Gastroesophageal sphincter (tissue), 4 donors: ENCODE measurements at regions not wholly inside any gene's neighbourhood (a gene's known extent, or its start where the extent isn't known, plus 50 kb on each side); places are given as distances from the start of the nearest gene placed in this dataset.

Experiments
- ATAC-seq: fragments of 150-250 bp; one replicate; pipeline ENCODE4 v1.9.1; 2016; ENCODE audit warnings: mild to moderate bottlenecking, moderate library complexity
- H3K27ac ChIP-seq, 4 donors: fragments of 200-600 bp; sonication (generic) in 3 of 4; 1 replicate in 3 of 4; 2 replicates in 1 of 4; pipeline ENCODE4 v1.5.1; 2016 to 2019
- H3K27me3 ChIP-seq: fragments of 200-600 bp; sonication (generic); one replicate; pipeline ENCODE4 v1.5.1; 2019
- H3K36me3 ChIP-seq, 2 donors: fragments of 200-600 bp; sonication (generic); one replicate each; pipeline ENCODE4 v1.5.1; 2019; ENCODE audit warnings: control low read depth in 1 of 2
- H3K4me1 ChIP-seq, 3 donors: fragments of 200-600 bp; sonication (generic); 1 replicate in 2 of 3; 2 replicates in 1 of 3; pipeline ENCODE4 v1.5.1; 2016 to 2019; ENCODE audit warnings: control low read depth in 2 of 3
- H3K4me3 ChIP-seq, 2 donors: fragments of 200-600 bp; sonication (generic); one replicate each; pipeline ENCODE4 v1.5.1; 2019; ENCODE audit warnings: mild to moderate bottlenecking in 1 of 2, moderate library complexity in 1 of 2
- H3K9me3 ChIP-seq, 3 donors: fragments of 200-600 bp; sonication (generic); one replicate each; pipeline ENCODE4 v1.5.1; 2017 to 2019; ENCODE audit warnings: control low read depth in 2 of 3
- CTCF ChIP-seq, 4 experiments: fragments of 200-600 bp in 2 of 4; fragments of 450-650 bp in 2 of 4; sonication (generic) in 1 of 4; IDR thresholded peaks; one replicate each; pipeline ENCODE4 v1.5.1; 2017 to 2019; ENCODE audit warnings: antibody characterized with exemption in 4 of 4, mild to moderate bottlenecking in 2 of 4, moderate library complexity in 2 of 4
- EP300 ChIP-seq: sonication (generic); formaldehyde crosslinking; IDR thresholded peaks from one replicate; pipeline ENCODE4 v1.6.1; 2017; ENCODE audit warnings: antibody characterized with exemption, mild to moderate bottlenecking
- POLR2A ChIP-seq, 2 donors: fragments of 450-650 bp; IDR thresholded peaks; one replicate each; pipeline ENCODE4 v1.6.1; 2017; ENCODE audit warnings: antibody characterized with exemption in 2 of 2, mild to moderate bottlenecking in 2 of 2, moderate library complexity in 1 of 2
- POLR2AphosphoS5 ChIP-seq: sonication (generic); formaldehyde crosslinking; IDR thresholded peaks from one replicate; pipeline ENCODE4 v1.6.1; 2017; ENCODE audit warnings: antibody characterized with exemption
- WGBS, 2 donors: methylation state at CpG; one replicate each; pipeline ENCODE4 v1.1.5; 2018; ENCODE audit warnings: low coverage in 1 of 2; 5-methylcytosine and 5-hydroxymethylcytosine counted together

GRCh38 chr14:45364565-45365156 lies 111.7 kb upstream of the MIS18BP1 start:
- ATAC-seq: peak; percentile 66
- Histone ChIP-seq H3K36me3 (no peaks in the 10 kb centered on the region), H3K27ac (peak overlapping the region in 2 of 4 donors; percentile 3 to 34), H3K4me1 (peaks cover 0 to 13% (median 0%) of the 10 kb centered on the region in 3 donors), H3K27me3 (no peaks in the 10 kb centered on the region), H3K4me3 (no peak overlapping the region), H3K9me3 (no peaks in the 10 kb centered on the region)
- no peak for TF ChIP-seq POLR2A (IDR thresholded peaks at IDR 0.05)
- TF ChIP-seq CTCF (IDR thresholded peaks at IDR 0.05): peak in 1 of 4 experiments; percentile 14
- WGBS, 2 donors: 27 to 28% methylated on average over 3 to 4 of the region's 4 CpGs

- WGBS, 2 donors: 25 to 52% methylated on average over 1 of the region's 1 CpG
- H3K9me3 ChIP-seq: no peaks in the 10 kb centered on the region
- TF ChIP-seq CTCF (IDR thresholded peaks at IDR 0.05): no peak
- no peak for TF ChIP-seq POLR2AphosphoS5
- no peak for TF ChIP-seq POLR2A (IDR thresholded peaks at IDR 0.05)
- no peak for TF ChIP-seq EP300
- ATAC-seq: no peak
- H3K4me3 ChIP-seq: no peak overlapping the region
- H3K27me3 ChIP-seq: no peaks in the 10 kb centered on the region
- H3K36me3 ChIP-seq: no peaks in the 10 kb centered on the region
- peaks cover 0 to 13% (median 0%) of the 10 kb centered on the region in 3 donors for H3K4me1 ChIP-seq
- H3K27ac ChIP-seq: no peak overlapping the region
These were observed 109.5 kb upstream of the MIS18BP1 start for GRCh38 chr14:45362505-45362904.

GRCh38 chr14:45361727-45362126 lies 108.7 kb upstream of the MIS18BP1 start:
- no peak for TF ChIP-seq EP300
- no peak for TF ChIP-seq CTCF (IDR thresholded peaks at IDR 0.05)
- no peak for TF ChIP-seq POLR2AphosphoS5
- no peak for TF ChIP-seq POLR2A (IDR thresholded peaks at IDR 0.05)
- H3K27me3 ChIP-seq: no peaks in the 10 kb centered on the region
- peaks cover 0 to 13% (median 0%) of the 10 kb centered on the region in 3 donors for H3K4me1 ChIP-seq
- H3K4me3 ChIP-seq: no peak overlapping the region
- H3K9me3 ChIP-seq: no peaks in the 10 kb centered on the region
- ATAC-seq: no peak
- no peaks in the 10 kb centered on the region for H3K36me3 ChIP-seq
- no peak overlapping the region for H3K27ac ChIP-seq
- 76 to 90% methylated on average over 2 of the region's 2 CpGs for WGBS, 2 donors

GRCh38 chr14:45359746-45360145 lies 106.7 kb upstream of the MIS18BP1 start:
- H3K4me3 ChIP-seq: no peak overlapping the region
- H3K9me3 ChIP-seq: no peaks in the 10 kb centered on the region
- H3K36me3 ChIP-seq: no peaks in the 10 kb centered on the region
- TF ChIP-seq POLR2A (IDR thresholded peaks at IDR 0.05) (no peak), POLR2AphosphoS5 (no peak), EP300 (no peak), CTCF (IDR thresholded peaks at IDR 0.05) (no peak)
- H3K27me3 ChIP-seq: no peaks in the 10 kb centered on the region
- no peak overlapping the region for H3K27ac ChIP-seq
- 38 to 83% methylated on average over 1 to 3 of the region's 3 CpGs for WGBS, 2 donors
- H3K4me1 ChIP-seq: peaks cover 0 to 7% (median 0%) of the 10 kb centered on the region in 3 donors
- ATAC-seq: no peak

GRCh38 chr14:45332360-45332988 lies 79.5 kb upstream of the MIS18BP1 start:
- no peak overlapping the region for H3K4me3 ChIP-seq
- peaks cover 0 to 13% (median 0%) of the 10 kb centered on the region in 3 donors for H3K4me1 ChIP-seq
- H3K27ac ChIP-seq: no peak overlapping the region
- 13 to 30% methylated on average over 3 to 4 of the region's 4 CpGs for WGBS, 2 donors
- no peaks in the 10 kb centered on the region for H3K27me3 ChIP-seq
- ATAC-seq: no peak
- H3K36me3 ChIP-seq: no peaks in the 10 kb centered on the region
- peaks cover 0 to 15% (median 0%) of the 10 kb centered on the region in 3 donors for H3K9me3 ChIP-seq
- TF ChIP-seq EP300: no peak
- no peak for TF ChIP-seq POLR2A (IDR thresholded peaks at IDR 0.05)
- TF ChIP-seq POLR2AphosphoS5: no peak
- no peak for TF ChIP-seq CTCF (IDR thresholded peaks at IDR 0.05)
